KG1 (cell line): ENCODE measurements at regions not wholly inside any gene's neighbourhood (a gene's known extent, or its start where the extent isn't known, plus 50 kb on each side); places are given as distances from the start of the nearest gene placed in this dataset.

Experiments
- DNase-seq: peaks from one replicate; lab custom pipeline; 2025; lab: John Stamatoyannopoulos, UW

DNA sequence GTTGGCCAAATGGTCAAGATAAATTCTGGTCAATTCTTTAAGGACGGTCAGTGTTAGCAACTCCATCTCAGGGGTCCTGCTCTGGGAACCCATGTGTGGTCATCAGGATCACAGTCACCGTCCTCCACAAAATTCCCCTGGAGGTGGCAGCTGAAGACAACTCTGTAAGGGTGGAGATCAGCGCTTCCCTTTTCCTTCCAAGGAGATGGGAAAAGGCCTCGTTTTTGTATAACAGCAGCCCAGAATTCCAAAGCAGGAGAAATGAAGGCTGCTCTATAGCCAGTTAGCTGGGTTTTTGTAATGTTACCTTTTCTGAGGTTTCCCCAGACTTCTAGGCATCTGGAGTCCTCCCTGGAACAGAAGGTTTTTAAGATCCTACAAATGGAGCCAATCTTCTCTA is 334.8 kb downstream of the MYCN start:
- DNase-seq: no peak

DNA sequence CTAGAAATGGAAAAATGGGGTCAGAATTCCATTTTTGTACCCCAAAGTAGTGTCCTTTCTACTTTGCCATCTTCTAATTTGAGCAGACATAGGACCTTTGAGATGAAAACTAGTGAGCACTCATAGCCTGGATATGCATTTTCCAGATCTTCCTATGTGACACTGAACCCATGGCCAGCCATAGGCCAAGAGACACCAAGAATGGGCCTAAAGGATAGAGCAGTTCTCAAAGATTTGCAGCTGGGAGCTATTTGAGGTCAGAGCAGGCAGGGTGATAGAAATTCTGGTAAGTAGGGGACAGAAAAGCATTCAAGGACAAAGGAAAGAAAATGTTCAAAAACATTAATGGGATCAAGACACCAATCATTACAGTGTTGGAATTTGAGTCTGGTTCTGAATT is 332.8 kb downstream of the MYCN start:
- DNase-seq: no peak

DNA sequence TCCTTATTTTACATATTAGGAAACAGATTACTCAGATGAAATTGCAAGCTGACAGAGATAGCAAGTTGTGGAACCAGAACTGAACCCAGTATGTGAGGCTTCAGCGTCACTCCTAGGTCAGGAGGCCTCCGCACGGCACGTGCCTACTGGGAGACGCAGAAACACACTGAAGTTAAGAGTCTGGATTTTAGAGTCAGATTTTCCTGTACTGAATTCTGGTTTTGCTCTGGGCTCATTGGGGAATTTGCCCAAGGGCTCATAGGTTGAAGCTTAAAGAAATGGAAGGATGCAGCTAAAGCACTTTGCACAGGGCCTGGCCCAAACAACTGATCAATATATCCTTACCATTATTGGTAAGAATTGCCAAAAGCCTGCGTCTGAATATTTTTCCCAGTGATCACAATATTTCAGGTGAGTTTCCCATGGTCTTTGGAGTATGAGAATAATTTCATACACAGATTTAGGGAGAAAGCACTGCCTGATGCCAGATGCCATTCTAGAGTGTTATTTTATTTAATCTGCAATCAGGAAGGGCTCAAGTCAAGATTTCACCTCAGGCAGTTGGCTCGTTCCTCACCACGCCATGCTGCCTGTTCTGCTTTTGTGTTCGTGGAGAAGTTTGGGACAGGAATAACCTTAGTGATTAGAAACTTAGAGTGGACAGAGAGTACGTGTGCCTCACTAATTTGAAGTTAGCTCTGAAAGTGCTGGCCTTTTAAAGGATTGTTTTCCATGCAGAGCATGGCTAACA is 331.9 kb downstream of the MYCN start:
- no peak for DNase-seq

GRCh38 chr2:16271231-16271896 is 331.0 kb downstream of the MYCN start:
- no peak for DNase-seq

DNA sequence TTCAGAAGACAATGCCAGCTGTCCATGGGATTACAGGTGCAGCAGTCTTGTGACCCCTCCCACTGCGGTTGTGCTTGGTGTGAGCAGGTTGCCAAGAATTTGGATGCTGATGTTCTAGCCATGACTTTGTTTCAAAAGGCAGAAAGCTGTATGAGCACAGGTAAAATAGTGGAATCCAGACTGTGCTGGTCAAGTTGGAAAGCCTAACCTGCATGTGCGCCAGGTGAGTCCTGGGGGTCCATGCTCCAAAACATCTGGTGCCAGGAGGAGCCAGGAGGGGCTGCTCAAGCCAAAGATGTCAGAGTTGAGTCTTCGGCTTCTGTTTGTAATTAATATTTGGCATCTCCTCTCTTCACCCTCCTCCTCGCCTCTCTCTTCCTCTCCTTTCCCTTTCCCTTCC is 330.1 kb downstream of the MYCN start:
- DNase-seq: no peak

DNA sequence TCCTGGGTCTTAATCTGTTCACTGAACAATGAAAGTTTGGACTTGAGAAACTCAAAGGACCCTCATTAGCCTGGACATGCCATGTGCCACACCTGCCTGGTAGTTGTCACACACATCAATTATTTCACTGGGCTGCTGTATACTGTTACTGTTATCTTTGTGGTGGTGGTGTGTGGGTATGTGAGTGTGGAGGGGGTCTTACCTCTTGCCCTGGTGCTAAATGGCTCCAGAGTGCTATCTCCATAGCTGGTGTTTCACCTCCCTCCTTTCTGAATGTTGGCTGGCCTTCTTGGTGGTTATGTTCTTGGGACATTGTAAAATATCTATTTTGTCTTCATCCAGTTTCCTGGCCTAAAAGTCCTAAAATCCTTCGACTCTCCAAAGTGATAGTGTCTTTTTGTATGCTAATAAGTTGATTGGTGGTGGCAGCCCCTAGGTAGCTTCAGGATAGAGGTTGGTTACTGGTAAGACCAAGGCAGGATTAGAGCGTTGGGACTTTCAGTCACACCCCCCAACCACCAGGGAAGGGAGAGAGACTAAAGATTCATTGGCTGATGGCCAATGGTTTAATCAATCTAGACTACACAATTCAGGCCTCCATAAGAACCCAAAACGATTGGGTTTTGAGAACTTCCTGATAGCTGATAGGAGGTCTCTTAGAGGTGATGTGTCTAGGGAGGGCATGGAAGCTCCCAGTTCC is 328.1 kb downstream of the MYCN start:
- no peak for DNase-seq

DNA sequence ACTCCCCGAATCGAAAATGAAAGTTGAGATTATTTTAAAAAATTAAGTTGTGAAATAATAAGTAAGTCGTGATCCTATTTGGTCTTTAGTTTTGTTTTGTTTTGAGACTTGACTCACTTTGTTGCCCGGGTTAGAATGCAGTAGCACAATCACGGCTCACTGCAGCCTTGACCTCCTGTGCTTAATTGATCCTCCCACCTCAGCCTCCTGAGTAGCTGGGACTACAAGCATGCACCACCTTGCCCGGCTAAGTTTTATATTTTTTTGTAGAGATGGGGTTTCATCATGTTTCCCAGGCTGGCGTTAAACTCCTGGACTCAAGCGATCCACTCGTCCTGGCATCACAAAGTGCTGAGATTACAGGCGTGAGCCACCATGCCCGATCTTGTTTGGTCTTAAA is 326.2 kb downstream of the MYCN start:
- DNase-seq: no peak

DNA sequence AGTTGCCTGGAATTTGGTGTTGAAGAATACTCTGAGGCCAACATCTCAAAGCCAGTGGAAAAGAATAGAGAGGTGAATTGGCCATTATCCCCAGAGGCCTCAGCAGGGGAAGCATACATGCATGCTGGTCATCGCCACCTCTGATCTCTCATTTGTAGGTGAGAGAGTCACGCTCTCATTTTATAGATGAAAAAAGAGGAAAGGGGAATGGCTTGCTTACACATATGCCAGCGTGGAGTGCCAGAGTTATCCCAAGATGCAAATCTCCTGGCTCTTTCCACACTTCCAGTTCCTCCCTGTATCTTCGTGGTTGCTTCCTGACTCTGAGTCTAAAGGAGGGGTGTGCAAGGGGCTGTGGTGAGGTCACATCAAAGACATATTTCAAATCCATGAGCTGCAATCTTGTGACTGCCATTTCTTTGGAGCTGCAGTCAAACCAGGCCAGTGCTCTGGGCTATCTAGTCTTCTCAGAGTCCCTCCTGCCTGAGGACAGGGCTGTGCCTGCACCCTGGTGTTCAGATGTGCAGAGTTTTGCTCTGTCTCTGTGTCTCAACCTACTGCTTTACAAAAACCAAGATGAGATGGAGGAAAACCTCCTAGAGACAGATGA is 324.7 kb downstream of the MYCN start:
- DNase-seq: no peak

GRCh38 chr2:16264491-16264890 is 324.1 kb downstream of the MYCN start:
- no peak for DNase-seq

GRCh38 chr2:16263241-16263890 is 323.0 kb downstream of the MYCN start:
- no peak for DNase-seq

DNA sequence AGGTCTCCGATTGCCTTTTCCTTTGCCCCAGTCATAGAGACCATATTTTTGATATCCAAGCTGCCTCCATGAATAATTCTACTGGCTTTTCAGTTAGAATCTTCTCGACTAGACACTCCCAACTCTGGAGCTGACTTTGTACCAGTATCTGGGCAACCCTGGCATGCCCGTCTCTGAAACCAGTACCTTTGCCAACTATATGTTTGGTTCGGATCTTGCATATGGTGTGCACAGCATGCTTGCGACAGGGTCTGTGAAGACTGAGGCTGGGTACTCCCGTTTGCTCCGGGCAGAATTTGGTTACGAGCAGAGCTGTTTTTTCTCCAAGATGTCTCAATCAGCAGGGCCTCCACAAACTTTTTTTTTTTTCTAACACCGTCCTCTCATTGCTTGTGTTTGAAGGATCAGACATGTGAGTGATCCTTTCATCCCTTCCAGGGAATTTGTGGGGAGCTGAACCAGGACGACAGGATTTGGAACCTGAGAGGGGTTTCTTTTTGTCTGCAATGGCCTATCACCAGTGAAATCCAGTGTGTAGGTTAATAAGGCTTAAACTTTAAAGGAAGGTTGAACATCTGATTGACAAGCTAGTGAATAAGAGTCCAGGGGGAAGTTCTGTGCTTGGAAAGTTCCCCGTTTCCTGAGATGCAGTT is 322.3 kb downstream of the MYCN start:
- no peak for DNase-seq

DNA sequence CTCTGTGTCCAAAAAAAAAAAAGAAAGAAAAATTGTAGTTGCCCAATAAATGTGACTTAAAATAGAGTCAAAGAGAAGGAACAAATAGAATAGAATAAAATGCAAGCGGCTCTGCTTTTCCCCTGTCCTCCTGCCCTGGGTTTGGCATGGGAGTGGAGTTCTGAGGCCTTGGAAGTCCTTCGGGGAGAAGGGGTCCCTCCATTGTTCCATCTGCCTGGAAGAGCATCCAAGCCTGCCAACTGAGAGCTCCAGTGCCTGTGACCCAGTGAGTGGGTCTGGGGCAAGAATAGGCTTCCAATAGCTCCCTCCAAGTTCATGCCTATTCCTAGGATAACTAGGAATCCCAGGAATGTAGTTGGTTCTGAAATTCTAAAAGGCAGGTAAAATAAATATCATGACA is 321.4 kb downstream of the MYCN start:
- DNase-seq: no peak

DNA sequence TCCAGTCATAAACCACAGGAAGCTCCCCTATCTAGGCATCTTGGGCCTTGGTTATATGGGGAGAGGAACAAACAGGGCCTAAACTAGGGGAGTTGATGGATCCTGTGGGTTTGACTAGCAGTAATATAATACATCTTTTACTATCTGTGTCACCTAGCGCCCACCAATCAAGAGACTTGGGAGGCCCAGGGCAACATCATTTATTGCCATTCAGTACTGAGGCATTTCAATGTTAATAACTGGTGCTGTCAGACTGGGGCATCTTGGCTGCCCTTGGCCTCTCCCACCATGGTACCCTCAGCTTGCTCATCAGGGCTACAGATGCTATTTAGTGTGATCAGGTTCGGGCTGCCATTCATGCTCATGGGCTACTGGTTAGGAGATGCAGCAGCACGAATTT is 320.7 kb downstream of the MYCN start:
- DNase-seq: no peak

DNA sequence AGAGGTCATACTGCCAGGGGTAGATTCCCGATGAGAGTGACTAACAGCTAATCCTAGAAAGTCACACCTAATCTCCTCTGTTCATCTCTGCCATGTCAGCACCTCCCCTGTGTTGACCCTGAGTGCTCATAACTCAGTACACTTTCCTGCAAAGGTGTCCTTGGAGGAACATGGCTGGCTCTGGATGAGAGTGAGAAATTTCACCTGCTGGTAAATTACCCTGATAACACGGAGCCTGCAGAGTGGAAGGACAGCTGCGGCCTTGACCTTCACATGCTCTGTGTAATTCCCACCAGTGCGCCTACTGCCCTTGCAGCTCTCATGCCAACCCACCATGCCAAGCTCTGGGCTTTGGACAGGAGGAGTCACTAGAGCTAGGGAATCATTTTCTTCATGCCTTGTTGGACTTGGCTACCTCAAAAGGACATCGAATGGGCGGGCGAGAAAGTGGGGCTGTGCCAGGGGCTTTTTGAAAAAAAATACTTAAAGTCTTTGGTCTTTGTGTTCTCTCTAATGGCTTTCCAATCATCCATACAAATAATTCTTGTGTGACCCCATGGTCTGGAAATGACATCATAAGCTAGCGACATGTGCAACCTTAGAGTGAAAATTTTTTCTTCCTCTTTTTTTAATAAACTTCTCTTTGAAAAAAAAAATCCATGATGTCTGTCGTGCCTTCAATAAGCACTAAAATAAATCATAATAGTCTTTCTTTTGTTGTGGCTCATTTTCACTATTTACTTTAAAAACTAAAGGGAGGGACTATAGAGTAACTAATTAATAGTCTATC is 319.9 kb downstream of the MYCN start:
- no peak for DNase-seq

- no peak for DNase-seq
These were observed 318.7 kb downstream of the MYCN start for GRCh38 chr2:16259010-16259409.

- no peak for DNase-seq
These were observed 318.0 kb downstream of the MYCN start for GRCh38 chr2:16258350-16258749.

DNA sequence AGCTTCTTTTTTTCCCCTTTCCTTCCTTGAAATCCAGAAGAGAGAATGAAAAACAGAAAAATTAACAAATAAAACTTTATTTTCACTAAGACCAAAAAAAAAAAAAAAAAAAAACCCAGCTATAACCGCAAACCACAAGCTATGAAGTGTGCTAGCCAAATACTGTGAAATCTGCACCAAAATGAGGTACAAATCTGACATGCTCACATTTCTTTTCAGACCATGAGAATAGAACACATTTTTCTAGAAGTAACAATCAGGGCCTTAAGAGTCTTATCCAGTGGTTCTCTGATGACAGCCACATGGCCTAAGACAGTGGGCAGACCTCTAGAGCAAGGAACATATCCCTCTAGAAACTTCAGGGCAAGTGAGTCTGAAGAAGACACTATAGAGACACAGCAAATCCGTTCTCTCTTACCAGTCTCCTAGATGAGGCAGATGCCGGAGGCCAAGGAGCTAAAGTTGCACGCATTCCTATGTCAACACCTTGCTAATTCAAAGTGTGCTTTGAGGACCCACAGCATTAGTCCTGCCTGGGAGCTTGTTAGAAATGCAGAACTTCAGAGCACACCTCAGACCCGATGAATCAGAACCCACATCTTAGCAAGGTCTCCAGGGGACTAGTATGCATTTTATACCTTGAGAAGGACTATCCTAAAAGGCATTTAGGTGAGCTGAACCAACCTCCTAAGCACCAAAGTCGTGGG is 317.1 kb downstream of the MYCN start:
- DNase-seq: no peak

DNA sequence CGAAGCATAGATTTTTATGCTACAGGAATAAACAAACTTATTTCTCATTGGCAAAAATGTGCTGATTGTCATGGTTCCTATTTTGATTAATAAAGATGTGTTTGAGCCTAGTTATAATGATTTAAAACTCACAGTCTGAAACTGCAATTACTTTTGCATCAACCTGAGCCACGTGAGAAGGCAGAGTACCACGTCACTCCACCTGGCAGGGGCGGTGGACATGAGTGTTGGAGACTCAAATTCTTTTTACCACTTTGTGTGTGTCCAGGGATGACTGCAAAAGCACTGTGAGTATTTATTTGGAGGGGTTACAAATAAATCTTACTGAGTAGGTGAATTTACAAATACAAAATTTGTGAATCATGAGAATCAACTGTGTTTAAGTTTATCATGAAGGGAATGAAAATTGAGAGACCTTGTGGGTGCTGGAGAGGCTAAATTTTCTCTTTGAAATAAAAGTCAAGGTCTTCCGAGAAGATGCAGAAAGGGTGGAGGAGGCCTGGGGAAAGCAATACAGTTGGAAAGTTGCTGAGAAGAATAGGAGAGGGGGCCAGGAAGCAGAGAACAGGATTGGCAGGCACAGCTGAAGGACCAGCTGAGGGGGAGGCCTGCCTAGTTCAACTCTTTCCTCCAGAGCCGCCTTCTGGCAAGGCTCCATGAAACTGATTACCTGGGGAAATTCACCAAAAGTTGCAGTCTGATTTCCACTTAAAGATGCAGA is 316.4 kb downstream of the MYCN start:
- DNase-seq: no peak

GRCh38 chr2:16255120-16255519 is 314.8 kb downstream of the MYCN start:
- DNase-seq: no peak
